ENCODE measurements at regions not wholly inside any gene's neighbourhood (a gene's known extent, or its start where the extent isn't known, plus 50 kb on each side); places are given as distances from the start of the nearest gene placed in this dataset.

DNA sequence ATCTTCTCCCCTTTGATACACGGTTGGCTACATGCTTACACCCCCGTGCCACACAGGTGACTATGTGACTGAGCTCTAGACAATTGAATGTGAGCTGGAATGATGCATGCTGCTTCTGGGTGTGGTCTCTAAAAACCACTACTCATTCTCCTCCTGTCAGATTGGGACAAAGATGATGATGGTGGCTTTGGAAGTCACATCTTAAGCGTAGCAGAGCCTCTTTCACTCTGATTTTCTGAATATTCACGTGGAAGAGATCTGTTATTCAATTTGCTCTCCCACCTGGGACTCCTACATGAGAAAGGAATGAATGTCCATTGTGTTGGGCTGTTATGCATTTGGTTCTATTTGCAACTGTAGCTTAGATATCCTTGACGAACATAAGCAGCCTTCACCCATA, 763.6 kb upstream of the EEF2KMT start:
- TF ChIP-seq, protein P1, sequence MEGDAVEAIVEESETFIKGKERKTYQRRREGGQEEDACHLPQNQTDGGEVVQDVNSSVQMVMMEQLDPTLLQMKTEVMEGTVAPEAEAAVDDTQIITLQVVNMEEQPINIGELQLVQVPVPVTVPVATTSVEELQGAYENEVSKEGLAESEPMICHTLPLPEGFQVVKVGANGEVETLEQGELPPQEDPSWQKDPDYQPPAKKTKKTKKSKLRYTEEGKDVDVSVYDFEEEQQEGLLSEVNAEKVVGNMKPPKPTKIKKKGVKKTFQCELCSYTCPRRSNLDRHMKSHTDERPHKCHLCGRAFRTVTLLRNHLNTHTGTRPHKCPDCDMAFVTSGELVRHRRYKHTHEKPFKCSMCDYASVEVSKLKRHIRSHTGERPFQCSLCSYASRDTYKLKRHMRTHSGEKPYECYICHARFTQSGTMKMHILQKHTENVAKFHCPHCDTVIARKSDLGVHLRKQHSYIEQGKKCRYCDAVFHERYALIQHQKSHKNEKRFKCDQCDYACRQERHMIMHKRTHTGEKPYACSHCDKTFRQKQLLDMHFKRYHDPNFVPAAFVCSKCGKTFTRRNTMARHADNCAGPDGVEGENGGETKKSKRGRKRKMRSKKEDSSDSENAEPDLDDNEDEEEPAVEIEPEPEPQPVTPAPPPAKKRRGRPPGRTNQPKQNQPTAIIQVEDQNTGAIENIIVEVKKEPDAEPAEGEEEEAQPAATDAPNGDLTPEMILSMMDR (IDR thresholded peaks at IDR 0.05), result no peak
- TF ChIP-seq POLR2A (IDR thresholded peaks at IDR 0.05), result no peak

All from heart left ventricle (tissue), 13 donors.